ENCODE measurements at regions not wholly inside any gene's neighbourhood (a gene's known extent, or its start where the extent isn't known, plus 50 kb on each side); places are given as distances from the start of the nearest gene placed in this dataset.

- BruUV-seq (replicated peaks): no TSS peak
- POLR2A ChIA-PET (ENCODE audit: low non-redundant PET): no interaction called here
Measured at GRCh38 chr5:6255956-6256355, 122.4 kb downstream of the MED10 start.

DNA sequence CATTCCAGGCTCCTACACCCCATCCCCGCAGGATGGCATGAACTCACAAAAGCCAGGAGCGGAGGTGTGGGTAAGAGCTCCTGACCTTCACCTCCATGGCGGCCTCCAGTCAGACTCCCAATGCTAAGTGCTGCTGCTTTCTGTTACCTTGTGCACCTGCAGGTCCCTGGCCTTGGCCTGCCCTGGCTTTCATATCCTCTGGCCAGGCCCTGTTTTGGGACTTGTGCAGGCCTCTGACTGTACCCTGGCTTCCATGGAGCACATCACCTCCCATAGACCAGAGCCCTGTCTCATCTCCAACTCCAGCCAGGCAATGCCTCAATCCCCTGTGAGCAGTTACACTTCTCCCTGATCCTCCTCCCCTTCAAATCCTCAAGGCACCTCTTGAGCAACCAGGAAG, 124.5 kb downstream of the MED10 start:
- H3K4me3 ChIP-seq (ENCODE audit: low read depth, low read length, poor library complexity, severe bottlenecking): no peak overlapping the region
- H3K27ac ChIP-seq (ENCODE audit: low read depth, low read length, poor library complexity, severe bottlenecking): no peak overlapping the region
- no peak for TF ChIP-seq EZH2 (IDR thresholded peaks at IDR 0.05; ENCODE audit: borderline replicate concordance, low read depth, low read length, poor library complexity, severe bottlenecking)
- TF ChIP-seq, protein P1, sequence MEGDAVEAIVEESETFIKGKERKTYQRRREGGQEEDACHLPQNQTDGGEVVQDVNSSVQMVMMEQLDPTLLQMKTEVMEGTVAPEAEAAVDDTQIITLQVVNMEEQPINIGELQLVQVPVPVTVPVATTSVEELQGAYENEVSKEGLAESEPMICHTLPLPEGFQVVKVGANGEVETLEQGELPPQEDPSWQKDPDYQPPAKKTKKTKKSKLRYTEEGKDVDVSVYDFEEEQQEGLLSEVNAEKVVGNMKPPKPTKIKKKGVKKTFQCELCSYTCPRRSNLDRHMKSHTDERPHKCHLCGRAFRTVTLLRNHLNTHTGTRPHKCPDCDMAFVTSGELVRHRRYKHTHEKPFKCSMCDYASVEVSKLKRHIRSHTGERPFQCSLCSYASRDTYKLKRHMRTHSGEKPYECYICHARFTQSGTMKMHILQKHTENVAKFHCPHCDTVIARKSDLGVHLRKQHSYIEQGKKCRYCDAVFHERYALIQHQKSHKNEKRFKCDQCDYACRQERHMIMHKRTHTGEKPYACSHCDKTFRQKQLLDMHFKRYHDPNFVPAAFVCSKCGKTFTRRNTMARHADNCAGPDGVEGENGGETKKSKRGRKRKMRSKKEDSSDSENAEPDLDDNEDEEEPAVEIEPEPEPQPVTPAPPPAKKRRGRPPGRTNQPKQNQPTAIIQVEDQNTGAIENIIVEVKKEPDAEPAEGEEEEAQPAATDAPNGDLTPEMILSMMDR (conservative IDR thresholded peaks at IDR 0.05; ENCODE audit: low read depth, low read length): no peak
- BruUV-seq (replicated peaks): no TSS peak
- no peaks in the 10 kb centered on the region for H3K4me1 ChIP-seq (ENCODE audit: insufficient read depth, low read length, poor library complexity, severe bottlenecking)
- no peak for DNase-seq (ENCODE audit: low spot score)
- H3K27me3 ChIP-seq (replicated peaks; ENCODE audit: insufficient read depth, low read depth, low read length, poor library complexity): no peaks in the 10 kb centered on the region
- intact Hi-C loops (cut with micrococcal nuclease; ENCODE audit: unreplicated experiment): no loop called here
- no peaks in the 10 kb centered on the region for H3K36me3 ChIP-seq (ENCODE audit: insufficient read depth, low read length, poor library complexity, severe bottlenecking)
- ChIA-PET CTCF (no interaction called here), POLR2A (ENCODE audit: low non-redundant PET) (no interaction called here)
- no peaks in the 10 kb centered on the region for H3K9me3 ChIP-seq (ENCODE audit: low read depth, low read length, poor library complexity, severe bottlenecking)

More at GRCh38 chr5:6255956-6256355, 122.4 kb downstream of the MED10 start:
- H3K36me3 ChIP-seq (ENCODE audit: insufficient read depth, low read length, poor library complexity, severe bottlenecking): no peaks in the 10 kb centered on the region
- H3K27me3 ChIP-seq (replicated peaks; ENCODE audit: insufficient read depth, low read depth, low read length, poor library complexity): no peaks in the 10 kb centered on the region
- CTCF ChIA-PET: no interaction called here
- H3K27ac ChIP-seq (ENCODE audit: low read depth, low read length, poor library complexity, severe bottlenecking): no peak overlapping the region
- intact Hi-C loops (cut with micrococcal nuclease; ENCODE audit: unreplicated experiment): no loop called here
- no peaks in the 10 kb centered on the region for H3K4me1 ChIP-seq (ENCODE audit: insufficient read depth, low read length, poor library complexity, severe bottlenecking)
- H3K9me3 ChIP-seq (ENCODE audit: low read depth, low read length, poor library complexity, severe bottlenecking): no peaks in the 10 kb centered on the region
- no peak overlapping the region for H3K4me3 ChIP-seq (ENCODE audit: low read depth, low read length, poor library complexity, severe bottlenecking)
- TF ChIP-seq EZH2 (IDR thresholded peaks at IDR 0.05; ENCODE audit: borderline replicate concordance, low read depth, low read length, poor library complexity, severe bottlenecking): no peak
- TF ChIP-seq, protein P1 (conservative IDR thresholded peaks at IDR 0.05; ENCODE audit: low read depth, low read length): no peak
- DNase-seq (ENCODE audit: low spot score): no peak

GRCh38 chr5:6253281-6253680, 125.1 kb downstream of the MED10 start:
- BruUV-seq (replicated peaks): no TSS peak

More at GRCh38 chr5:6253281-6253680, 125.1 kb downstream of the MED10 start:
- Histone ChIP-seq H3K4me3 (ENCODE audit: low read depth, low read length, poor library complexity, severe bottlenecking) (no peak overlapping the region), H3K27me3 (replicated peaks; ENCODE audit: insufficient read depth, low read depth, low read length, poor library complexity) (no peaks in the 10 kb centered on the region), H3K9me3 (ENCODE audit: low read depth, low read length, poor library complexity, severe bottlenecking) (no peaks in the 10 kb centered on the region), H3K4me1 (ENCODE audit: insufficient read depth, low read length, poor library complexity, severe bottlenecking) (no peaks in the 10 kb centered on the region), H3K27ac (ENCODE audit: low read depth, low read length, poor library complexity, severe bottlenecking) (no peak overlapping the region), H3K36me3 (ENCODE audit: insufficient read depth, low read length, poor library complexity, severe bottlenecking) (no peaks in the 10 kb centered on the region)
- intact Hi-C loops (cut with micrococcal nuclease; ENCODE audit: unreplicated experiment): no loop called here
- TF ChIP-seq, protein P1 (conservative IDR thresholded peaks at IDR 0.05; ENCODE audit: low read depth, low read length): no peak
- no peak for TF ChIP-seq EZH2 (IDR thresholded peaks at IDR 0.05; ENCODE audit: borderline replicate concordance, low read depth, low read length, poor library complexity, severe bottlenecking)
- ChIA-PET CTCF (no interaction called here), POLR2A (ENCODE audit: low non-redundant PET) (no interaction called here)
- no peak for DNase-seq (ENCODE audit: low spot score)
